NCI-H510A treated with DMSO at 0.1 percent for 48 hours (cell line): ENCODE measurements at regions not wholly inside any gene's neighbourhood (a gene's known extent, or its start where the extent isn't known, plus 50 kb on each side); places are given as distances from the start of the nearest gene placed in this dataset.

ENCODE experiments used
- DNase-seq: peaks from one replicate; lab custom pipeline; 2025; lab: John Stamatoyannopoulos, UW

DNA sequence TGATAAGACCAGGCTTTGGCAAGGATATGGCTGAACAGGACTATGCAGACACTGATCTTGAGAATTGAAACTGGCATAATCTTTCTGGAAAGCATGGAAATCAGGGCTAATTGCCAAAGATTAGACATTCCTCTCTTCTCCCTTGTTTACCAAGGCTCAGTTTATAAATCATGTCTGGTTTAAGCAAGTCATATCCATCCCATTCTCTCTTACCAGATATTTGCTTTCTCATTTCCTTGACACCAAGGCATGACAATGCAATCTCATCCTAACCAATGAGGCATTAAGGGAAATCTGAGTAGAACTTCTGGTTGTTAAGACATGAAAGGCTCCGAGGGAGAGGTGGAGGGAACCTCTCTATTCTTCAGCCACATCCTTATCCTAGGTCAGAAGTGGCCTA, 110.3 kb upstream of the CEP85L start:
- DNase-seq: no peak

DNA sequence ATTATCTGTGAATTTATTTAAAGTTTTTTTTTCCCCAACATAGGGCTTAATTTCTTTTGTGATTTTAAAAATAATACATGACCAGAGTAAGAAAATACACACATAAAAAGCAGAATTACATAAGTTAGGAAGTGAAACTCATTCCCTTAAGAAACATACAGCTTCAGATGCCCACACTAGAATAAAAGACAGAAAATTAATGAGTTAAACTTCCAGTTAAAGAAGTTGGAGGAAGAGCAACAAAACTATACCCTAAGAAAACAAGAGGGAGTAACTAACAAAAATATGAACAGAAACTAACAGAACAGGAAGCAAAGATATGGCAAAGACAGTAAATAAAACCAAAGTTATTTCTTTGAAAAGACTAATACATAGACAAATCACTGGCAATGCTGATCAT, 107.6 kb upstream of the CEP85L start:
- DNase-seq: no peak

DNA sequence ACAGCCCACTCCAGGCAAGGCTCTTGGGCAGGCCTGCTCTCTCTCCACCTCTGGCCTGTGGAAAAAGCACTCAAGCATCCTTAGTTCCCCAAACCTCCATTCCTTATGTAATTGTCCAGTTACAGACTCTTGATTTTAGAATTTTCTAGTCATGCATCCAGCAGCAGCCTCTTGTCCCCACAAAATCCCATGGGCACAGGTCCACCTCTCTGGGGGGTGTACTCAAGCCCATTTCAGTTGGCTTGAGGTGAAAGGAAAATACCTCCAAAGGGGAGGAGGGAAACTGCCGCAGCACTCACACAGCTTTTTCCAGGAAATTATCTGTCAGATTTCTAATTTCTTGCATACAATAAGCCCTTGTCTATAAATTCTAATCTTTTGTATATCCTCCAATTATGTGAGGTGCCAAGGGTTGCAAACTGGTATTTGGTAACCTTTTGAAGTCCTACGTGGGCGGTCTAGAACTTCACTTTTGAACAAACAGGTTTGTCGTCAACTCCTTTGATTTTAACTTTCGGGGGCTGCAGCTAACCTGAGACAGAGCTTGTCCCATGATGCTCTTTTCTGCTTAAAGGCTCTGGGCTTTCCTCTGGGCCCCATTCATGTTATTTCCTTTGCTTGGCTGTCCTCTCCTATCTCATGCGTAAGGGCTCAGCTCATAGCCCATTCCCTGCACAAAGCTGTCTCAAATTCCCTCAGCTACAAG, 104.7 kb upstream of the CEP85L start:
- no peak for DNase-seq

DNA sequence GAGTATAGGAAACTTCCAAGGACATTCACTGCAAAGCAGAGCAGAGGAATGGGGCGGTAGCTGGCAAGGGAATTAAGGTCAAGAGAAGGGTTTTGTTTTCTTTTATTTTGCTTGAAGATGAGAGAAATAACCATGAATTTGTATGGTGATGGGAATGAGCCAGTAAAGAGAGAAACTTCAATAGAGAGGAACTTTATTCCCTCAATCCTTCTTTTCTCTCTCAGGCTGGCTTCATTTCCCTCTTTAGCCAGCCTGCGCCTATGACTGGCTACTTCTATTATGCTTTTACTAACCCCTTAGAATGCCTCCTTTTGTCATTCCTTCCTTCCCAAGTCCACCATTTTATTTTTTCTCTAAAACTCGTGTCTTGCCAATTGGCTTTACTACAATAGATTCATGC, 101.4 kb upstream of the CEP85L start:
- DNase-seq: no peak

DNA sequence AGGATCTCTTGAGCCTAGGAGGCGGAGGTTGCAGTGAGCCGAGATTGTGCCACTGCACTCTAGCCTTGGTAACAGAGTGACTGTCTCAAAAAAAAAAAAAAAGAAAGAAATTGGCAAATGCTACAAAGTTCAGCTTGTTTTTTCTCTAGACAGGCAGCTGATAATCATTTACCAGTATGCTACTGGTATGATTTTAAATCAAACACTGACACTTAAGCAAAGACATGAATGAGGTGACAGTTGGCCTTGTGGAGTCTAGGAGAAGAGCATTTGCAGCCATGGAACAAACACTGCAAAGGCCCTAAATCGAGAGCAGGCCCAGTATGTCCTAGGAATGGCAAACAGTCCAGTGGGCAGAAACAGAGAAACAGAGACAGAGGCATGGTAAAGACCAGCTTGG, 99.7 kb upstream of the CEP85L start:
- no peak for DNase-seq

DNA sequence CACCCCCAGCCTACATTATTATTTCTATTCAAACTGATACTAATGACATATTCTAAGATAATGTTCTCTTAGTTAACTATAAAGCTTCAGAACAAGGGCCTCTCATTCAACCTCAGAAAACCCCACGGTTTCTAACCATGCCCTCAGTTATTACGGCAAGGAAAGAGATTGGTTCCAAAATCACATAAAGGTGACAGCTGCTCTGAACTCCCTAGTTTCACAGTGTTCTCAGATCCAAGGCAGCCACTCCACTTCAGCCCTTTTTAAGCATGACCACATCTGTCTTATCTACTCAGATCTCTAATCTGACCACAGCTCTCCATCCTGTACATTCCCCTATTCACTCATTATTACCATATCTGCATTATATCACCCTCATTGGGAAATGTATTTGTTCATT, 98.8 kb upstream of the CEP85L start:
- no peak for DNase-seq

DNA sequence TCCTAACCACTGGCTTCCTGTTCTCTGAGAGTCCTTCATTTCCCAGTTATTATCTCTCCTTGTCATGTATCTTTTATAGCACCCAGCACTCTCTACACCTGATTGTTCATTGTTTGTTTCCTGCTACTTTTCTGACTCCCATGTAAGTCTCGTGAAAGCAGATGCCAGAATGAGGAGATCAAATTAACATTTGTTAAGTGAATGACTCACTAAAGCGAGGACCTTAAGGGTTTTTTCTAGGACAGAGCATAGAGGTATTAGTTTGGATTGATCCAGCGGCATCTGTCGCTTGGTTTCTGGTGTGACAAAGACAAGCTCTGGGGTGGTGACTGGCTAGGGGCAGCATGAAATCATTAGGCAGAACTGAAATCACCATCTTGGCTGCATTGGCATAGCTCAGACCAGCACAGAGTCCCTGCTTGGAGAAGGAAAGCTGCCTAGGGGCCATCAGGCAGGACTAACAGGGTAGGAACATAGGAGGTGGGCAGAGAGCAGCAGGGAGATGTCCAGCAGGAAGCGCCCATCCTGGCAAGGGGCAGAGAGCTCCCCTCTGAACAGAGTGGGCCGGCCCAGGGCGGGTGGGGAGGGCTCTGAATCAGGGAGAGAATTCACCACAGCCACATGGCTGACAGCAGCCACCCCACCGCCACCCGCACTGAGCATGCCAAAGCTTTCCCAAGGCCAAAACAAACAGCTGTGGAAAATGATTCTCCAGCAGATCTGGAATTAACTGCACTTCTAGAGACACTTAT, 97.1 kb upstream of the CEP85L start:
- DNase-seq: peak; percentile 74

DNA sequence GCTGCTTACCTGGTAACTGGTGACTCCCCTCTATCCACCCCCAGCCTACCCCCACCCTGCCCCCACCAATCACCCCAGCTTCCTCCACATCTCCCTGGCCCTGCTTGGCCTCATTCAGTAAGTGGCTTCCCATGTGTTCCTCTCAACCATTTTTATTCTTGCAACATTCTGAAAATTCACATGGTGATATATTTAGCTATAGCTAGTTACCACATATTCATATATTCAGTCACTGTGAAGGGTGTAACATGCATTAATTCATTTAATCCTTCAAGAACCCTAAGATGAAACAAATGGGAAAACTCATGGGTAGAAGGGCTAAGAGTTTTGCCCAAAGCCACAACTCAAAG, 95.4 kb upstream of the CEP85L start:
- no peak for DNase-seq

DNA sequence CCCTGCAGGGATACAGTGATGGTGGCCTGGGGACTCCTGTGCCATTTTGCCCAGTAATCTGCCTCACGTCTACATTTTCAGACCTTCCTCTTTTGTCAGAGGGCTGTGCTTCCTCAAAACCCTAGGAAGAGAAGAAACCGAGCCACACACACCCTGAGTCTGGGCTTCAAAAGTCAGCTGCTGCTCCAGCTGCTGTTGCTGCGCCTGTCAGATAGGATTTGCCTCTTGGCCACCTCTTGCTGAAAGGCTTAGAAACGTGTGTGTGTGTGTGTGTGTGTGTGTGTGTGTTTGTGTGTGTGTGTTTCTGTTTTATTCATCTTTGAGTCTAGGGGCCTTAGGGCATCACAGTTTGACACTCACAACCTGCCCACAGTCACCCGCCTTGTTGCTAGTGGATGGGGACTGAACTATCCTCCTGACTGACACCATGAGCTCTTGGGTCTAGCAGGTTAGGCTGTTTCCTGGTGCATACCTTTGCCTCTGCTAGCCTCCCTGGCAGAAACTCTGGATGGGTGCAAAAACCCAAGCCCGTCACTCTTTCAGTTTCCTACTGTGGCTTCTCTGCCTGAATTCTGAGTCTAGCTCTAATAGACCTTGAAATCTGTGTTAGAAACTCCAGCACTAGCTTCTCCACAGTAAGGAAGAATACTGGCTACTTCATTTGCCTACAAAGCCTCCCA, 94.9 kb upstream of the CEP85L start:
- no peak for DNase-seq

DNA sequence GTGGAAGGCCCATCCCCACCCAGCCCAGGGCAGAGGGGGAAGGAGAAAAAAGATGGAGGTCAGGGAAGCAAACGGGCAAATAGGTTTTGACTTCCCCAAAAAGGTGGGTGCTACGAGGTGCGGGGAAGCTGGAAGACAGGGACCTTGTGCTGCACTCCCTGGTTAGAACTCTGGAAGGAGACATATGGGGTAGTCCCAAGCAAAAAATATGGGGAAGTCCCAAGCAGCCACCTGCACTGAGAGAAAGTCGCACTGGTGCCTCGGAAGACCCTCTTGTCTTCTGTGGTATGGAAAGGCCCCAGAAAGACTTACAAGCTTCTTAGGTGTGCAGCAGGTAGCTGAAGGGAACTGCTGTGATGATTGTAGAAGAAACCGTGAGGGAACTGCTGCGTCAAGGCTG, 93.8 kb upstream of the CEP85L start:
- DNase-seq: no peak

DNA sequence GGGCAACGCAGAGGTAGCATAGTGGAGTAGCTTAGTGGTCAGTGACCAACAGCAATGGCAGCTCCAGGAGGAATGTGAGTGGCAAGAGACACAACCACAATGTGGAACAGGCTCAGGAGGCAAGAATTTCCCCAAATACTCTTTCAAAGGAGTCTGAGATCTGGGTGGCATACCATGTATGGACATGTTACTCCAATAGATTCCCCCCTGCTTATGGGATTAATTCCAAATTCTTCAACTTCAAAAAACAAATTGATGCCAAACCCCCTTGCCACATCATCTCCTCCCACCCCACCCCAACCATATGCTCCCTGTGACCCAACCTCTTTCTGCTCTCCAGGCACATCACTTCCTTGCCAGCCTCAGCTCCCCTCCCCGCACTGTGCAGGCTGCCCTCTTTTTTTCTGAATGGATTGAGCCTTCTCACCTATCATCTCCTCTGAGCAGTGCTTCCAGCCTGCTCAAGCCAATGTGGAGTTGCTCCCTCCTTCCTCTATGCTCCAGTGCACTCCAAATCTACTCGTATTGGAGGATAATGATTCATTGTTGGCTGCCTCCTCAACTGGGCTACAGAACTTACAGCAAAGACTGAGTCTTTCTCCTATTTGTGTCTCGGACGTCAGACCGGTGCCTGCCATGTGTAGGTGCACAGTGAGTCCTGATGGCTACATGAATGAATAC, 93.0 kb upstream of the CEP85L start:
- no peak for DNase-seq

DNA sequence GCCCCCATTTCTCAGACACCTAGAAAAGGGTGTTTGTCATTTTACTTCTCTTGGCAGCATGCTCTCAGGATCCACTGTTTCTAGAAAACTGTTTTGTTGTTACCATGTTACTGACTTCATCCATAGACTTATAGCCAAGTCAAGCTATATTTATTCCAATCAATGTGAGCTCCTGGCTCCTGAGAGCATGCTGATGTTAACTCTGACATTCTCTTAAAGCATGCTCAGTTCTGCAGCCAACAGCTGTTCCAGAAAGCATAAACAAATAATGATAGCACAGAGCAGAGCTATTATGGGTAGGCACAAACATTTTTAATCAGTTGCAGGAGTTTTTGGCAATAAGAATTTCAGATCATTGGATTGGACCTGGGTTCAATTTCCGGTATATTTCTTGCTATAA, 92.4 kb upstream of the CEP85L start:
- DNase-seq: no peak

DNA sequence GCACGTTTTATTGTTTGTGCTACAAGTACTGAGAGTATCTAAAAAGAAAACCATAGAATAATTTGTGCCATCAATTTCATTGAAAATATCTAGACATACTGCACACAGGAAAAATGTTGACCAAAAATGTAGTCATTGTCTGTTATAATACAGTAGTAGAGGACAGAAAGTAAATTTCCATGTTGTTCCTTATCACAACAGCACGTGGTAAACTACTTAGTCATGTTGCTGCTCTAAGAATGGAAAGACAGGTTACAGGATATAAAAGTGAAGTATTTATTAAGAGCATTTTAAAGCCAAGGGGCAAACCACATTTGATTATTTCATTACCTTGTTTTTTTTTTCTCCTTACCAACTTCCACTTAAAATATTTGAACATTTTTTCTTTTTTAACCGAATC, 89.0 kb upstream of the CEP85L start:
- DNase-seq: no peak

DNA sequence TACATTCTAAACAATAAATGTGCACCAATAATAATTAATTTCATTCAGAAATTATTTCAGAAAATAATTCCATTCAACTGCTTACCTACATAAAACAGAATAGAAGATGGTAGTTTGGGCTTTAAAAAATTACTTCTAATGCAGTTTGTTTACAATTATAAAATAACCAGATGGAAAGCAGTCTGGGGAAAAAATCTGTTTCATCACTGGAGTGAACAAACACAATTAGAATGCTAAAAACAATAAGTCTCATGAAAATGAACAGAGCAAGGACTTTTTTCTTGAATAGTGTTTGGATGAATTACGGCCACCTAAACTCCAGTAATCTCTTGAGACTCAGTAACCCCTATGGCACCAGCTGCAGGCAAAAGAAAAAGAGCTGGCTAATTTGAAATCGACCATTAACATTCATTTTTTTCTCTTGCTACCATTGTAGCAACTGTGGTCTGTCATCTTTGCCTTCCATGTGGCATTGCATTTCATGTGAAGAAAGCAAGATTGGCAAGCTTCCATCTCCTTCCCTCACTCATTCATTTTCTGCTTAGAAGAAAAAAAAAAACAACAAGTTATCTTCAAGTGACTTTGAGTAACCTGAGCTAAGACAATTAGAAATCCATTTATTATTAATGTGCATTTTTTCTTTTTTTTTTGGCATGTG, 88.4 kb upstream of the CEP85L start:
- DNase-seq: no peak

DNA sequence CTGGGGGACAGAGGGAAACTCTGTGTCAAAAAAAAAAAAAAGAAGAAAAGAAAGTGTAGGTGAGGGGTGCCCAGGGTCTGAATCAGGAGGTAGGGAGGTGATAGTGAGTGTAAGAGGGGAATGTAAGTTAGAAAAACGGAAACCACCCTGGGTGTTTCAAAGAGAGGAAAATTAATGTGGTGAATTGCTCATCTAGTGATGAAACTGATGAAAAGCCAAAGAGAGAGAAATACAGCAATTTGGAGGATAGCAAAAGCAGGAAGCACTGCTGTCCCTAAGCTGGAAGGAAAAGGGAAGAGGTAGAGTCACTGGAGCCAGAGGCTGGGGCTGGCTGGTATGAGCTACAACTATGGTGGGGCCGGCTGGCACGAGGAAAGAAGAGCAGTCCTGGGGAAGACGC, 85.0 kb upstream of the CEP85L start:
- no peak for DNase-seq

DNA sequence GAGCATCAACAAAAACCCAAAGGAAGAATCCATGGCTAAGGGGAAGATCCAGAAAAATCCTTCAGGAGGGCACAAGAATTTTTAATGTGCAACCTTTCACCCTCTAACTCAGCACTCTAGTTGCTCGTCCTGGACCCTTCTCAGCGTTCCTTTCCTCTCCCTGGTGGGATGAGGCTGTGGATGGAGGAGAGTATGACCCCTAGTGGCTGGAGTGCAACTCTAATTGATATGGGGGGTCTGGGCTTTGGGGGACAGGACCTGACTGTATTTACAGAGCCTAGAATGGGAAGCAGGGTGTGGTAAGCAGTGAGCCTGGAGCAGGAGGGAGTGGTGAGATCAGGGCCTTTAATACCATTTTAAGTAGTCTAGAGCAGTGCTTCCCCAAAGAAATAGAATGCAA, 83.9 kb upstream of the CEP85L start:
- no peak for DNase-seq

DNA sequence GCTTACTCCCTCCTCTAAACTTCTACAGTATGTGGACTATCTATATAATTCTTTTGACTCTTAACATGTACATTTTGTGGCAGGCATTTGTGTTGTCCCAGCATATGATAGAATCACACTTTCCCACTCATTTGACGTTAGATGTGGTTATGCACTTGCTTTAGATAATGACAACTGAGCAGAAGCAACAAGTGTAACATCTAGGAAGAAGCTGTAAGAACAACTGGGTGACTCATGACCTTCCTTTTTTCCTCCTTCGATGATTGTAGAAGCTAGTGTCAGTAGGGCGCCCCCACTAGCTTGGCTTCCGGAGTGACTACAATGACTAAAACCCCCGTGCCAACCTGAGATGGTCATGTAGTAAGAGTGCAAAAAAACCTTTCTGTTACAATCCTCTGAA, 74.6 kb upstream of the CEP85L start:
- DNase-seq: no peak

DNA sequence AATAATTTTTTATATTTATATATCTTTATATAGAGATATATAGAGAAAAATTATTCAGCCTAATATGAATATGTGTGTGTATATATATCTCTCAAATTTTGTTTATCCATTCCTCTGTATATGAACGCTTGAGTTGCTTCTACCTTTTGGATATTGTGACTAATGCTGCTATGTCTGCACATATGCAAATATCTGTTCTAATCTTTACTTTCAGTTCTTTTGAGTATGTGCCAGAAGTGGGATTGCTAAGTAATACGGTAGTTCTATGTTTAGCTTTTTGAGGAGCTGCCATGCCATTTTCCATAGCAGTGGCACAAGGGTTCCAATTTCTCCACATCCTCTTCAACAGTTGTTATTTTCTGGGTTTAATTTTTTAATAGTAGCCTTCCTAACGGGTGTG, 72.8 kb upstream of the CEP85L start:
- no peak for DNase-seq

DNA sequence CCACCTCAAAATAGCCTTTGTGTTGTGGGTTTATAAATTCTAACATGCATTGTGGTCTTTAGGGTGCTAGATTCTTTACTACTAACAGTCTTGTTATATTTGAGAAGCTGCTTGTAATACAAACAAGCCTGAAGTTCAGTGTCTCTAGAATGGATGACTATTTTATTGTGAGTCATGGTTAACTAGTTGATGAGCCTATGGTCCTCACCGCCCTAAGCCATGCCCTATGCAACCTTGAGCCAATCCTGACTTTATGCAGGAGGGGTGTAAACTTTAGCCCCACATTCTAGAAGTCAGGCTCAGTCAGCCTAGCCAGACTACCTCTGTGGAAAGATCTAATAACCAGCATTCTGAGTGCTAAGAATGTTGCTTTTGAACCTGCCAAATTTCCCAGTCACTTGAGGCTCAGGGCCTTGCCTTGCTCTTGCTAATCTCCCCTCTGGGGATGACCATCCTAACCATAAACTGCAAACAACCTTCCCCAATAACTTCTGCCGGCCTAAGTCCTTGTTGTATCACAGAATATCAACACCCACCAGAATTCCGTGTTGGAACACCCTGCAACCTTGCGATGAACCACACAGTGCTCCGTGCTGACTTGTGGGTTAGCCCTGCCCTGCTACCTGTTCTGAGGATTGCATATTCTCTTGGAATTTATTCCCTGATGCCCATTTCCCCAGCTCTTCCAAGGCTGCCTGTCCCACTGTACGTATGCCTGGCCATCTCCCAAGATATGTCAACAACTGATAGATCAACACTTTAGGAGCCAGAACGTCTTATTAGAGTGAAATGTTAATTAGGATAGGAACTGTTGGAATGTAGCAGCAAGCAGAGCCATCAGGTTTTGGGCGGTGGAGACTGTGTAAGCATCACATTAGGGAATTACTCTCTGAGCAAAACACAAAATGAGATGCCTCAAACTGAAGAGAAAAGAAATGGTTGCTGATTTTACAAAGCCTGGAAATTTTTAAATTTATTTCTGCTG, 71.7 kb upstream of the CEP85L start:
- no peak for DNase-seq

DNA sequence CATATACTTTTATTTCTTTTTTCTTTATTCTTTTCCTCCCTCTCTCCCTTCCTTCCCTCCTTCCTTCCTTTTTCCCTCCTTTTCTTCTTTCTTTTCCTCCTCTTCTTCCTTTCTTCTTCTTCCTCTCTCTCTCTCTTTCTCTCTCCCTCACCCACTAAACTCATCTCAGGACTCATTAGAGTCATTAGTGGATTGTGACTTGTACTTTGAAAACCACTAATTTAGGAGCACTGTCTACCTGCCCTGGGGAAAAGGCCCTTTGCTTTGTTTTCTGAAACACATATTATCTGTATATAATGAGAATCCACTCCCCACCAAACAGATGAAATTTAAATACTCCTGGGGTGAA, 68.7 kb upstream of the CEP85L start:
- no peak for DNase-seq
